HUES6 (cell line): ENCODE measurements at regions not wholly inside any gene's neighbourhood (a gene's known extent, or its start where the extent isn't known, plus 50 kb on each side); places are given as distances from the start of the nearest gene placed in this dataset.

ENCODE experiments used
- H3K27ac ChIP-seq: 2 replicates; pipeline ENCODE4 v1.7.0; 2013; ENCODE audit warnings: low read depth, mild to moderate bottlenecking, low read length, inconsistent platforms
- H3K27me3 ChIP-seq: 2 replicates; pipeline ENCODE4 v1.6.1; 2013; ENCODE audit warnings: low read length; ENCODE audit not compliant: control insufficient read depth, insufficient read depth
- H3K36me3 ChIP-seq: 2 replicates; pipeline ENCODE4 v1.6.1; 2013; ENCODE audit warnings: low read length; ENCODE audit not compliant: control insufficient read depth, insufficient read depth
- H3K4me1 ChIP-seq: 2 replicates; pipeline ENCODE4 v1.6.1; 2013; ENCODE audit warnings: low read length; ENCODE audit not compliant: control insufficient read depth, insufficient read depth
- H3K4me3 ChIP-seq: 2 replicates; pipeline ENCODE4 v1.5.1; 2013; ENCODE audit warnings: low read depth, low read length
- H3K9ac ChIP-seq: one replicate; pipeline ENCODE4 v1.6.1; 2013; ENCODE audit warnings: mild to moderate bottlenecking, low read length
- H3K9me3 ChIP-seq: 2 replicates; pipeline ENCODE4 v1.6.1; 2013; ENCODE audit warnings: low read depth, low read length; ENCODE audit not compliant: control insufficient read depth, insufficient read depth

- H3K9ac ChIP-seq: no peak overlapping the region
- no peak overlapping the region for H3K4me3 ChIP-seq
Measured at GRCh38 chr2:15769235-15769634, 171.1 kb upstream of the MYCN start.

GRCh38 chr2:15769676-15770547, 170.4 kb upstream of the MYCN start:
- no peaks in the 10 kb centered on the region for H3K9me3 ChIP-seq
- H3K4me1 ChIP-seq: peaks cover 24% of the 10 kb centered on the region
- H3K9ac ChIP-seq: no peak overlapping the region
- H3K27me3 ChIP-seq: no peaks in the 10 kb centered on the region
- no peak overlapping the region for H3K4me3 ChIP-seq
- no peaks in the 10 kb centered on the region for H3K36me3 ChIP-seq
- H3K27ac ChIP-seq: no peak overlapping the region

More at GRCh38 chr2:15769235-15769634, 171.1 kb upstream of the MYCN start:
- peaks cover 24% of the 10 kb centered on the region for H3K4me1 ChIP-seq
- H3K27ac ChIP-seq: no peak overlapping the region
- H3K9me3 ChIP-seq: no peaks in the 10 kb centered on the region
- H3K36me3 ChIP-seq: no peaks in the 10 kb centered on the region
- no peaks in the 10 kb centered on the region for H3K27me3 ChIP-seq

GRCh38 chr2:15770606-15771005, 169.7 kb upstream of the MYCN start:
- Histone ChIP-seq H3K27ac (no peak overlapping the region), H3K4me3 (no peak overlapping the region), H3K9ac (no peak overlapping the region), H3K36me3 (no peaks in the 10 kb centered on the region), H3K4me1 (peaks cover 24% of the 10 kb centered on the region), H3K9me3 (no peaks in the 10 kb centered on the region), H3K27me3 (no peaks in the 10 kb centered on the region)

- no peak overlapping the region for H3K9ac ChIP-seq
- no peaks in the 10 kb centered on the region for H3K9me3 ChIP-seq
- H3K36me3 ChIP-seq: no peaks in the 10 kb centered on the region
- H3K27me3 ChIP-seq: no peaks in the 10 kb centered on the region
- H3K27ac ChIP-seq: no peak overlapping the region
- no peak overlapping the region for H3K4me3 ChIP-seq
- H3K4me1 ChIP-seq: peaks cover 24% of the 10 kb centered on the region
Measured at GRCh38 chr2:15771124-15771523, 169.2 kb upstream of the MYCN start.

- H3K4me1 ChIP-seq: peaks cover 24% of the 10 kb centered on the region
- H3K27ac ChIP-seq: no peak overlapping the region
- H3K27me3 ChIP-seq: no peaks in the 10 kb centered on the region
- H3K36me3 ChIP-seq: no peaks in the 10 kb centered on the region
- no peaks in the 10 kb centered on the region for H3K9me3 ChIP-seq
- no peak overlapping the region for H3K9ac ChIP-seq
- H3K4me3 ChIP-seq: no peak overlapping the region
Measured at GRCh38 chr2:15772086-15772595, 168.2 kb upstream of the MYCN start.

GRCh38 chr2:15772681-15773080, 167.7 kb upstream of the MYCN start:
- Histone ChIP-seq H3K9ac (no peak overlapping the region), H3K27ac (no peak overlapping the region), H3K4me3 (no peak overlapping the region), H3K4me1 (peaks cover 22% of the 10 kb centered on the region), H3K9me3 (no peaks in the 10 kb centered on the region), H3K27me3 (no peaks in the 10 kb centered on the region), H3K36me3 (no peaks in the 10 kb centered on the region)

- no peak overlapping the region for H3K9ac ChIP-seq
- H3K4me1 ChIP-seq: peaks cover 17% of the 10 kb centered on the region
- H3K36me3 ChIP-seq: no peaks in the 10 kb centered on the region
- no peaks in the 10 kb centered on the region for H3K27me3 ChIP-seq
- H3K9me3 ChIP-seq: no peaks in the 10 kb centered on the region
- H3K4me3 ChIP-seq: no peak overlapping the region
- no peak overlapping the region for H3K27ac ChIP-seq
Measured at GRCh38 chr2:15773204-15773603, 167.1 kb upstream of the MYCN start.

GRCh38 chr2:15773846-15774245, 166.5 kb upstream of the MYCN start:
- Histone ChIP-seq H3K4me3 (no peak overlapping the region), H3K27ac (no peak overlapping the region), H3K9me3 (no peaks in the 10 kb centered on the region), H3K4me1 (peaks cover 11% of the 10 kb centered on the region), H3K27me3 (no peaks in the 10 kb centered on the region), H3K9ac (no peak overlapping the region), H3K36me3 (no peaks in the 10 kb centered on the region)

- no peak overlapping the region for H3K4me3 ChIP-seq
- no peaks in the 10 kb centered on the region for H3K9me3 ChIP-seq
- H3K27me3 ChIP-seq: no peaks in the 10 kb centered on the region
- no peaks in the 10 kb centered on the region for H3K36me3 ChIP-seq
- no peak overlapping the region for H3K9ac ChIP-seq
- H3K27ac ChIP-seq: no peak overlapping the region
- no peaks in the 10 kb centered on the region; the same call in 1 of the 2 replicates for H3K4me1 ChIP-seq
Measured at GRCh38 chr2:15775753-15776628, 164.4 kb upstream of the MYCN start.

- Histone ChIP-seq H3K4me3 (no peak overlapping the region), H3K27ac (no peak overlapping the region), H3K4me1 (peaks cover under 1% of the 10 kb centered on the region; the same call in 1 of the 2 replicates), H3K27me3 (no peaks in the 10 kb centered on the region), H3K9me3 (no peaks in the 10 kb centered on the region), H3K36me3 (no peaks in the 10 kb centered on the region), H3K9ac (no peak overlapping the region)
Measured at GRCh38 chr2:15776629-15776919, 163.8 kb upstream of the MYCN start.
